ENCODE measurements at regions not wholly inside any gene's neighbourhood (a gene's known extent, or its start where the extent isn't known, plus 50 kb on each side); places are given as distances from the start of the nearest gene placed in this dataset.

- TF ChIP-seq OVOL3 (tag by site-specific recombination; IDR thresholded peaks at IDR 0.05) (no peak), ZNF830 (tag by site-specific recombination; IDR thresholded peaks at IDR 0.05; ENCODE audit: low read depth) (no peak), ZSCAN4 (tag by site-specific recombination; IDR thresholded peaks at IDR 0.05) (no peak), ZNF146 (tag by site-specific recombination; IDR thresholded peaks at IDR 0.05) (no peak), CTCF (tag by site-specific recombination; IDR thresholded peaks at IDR 0.05) (no peak), ZSCAN5A (tag by site-specific recombination; IDR thresholded peaks at IDR 0.05) (no peak)
These were observed 170.7 kb upstream of the PREP start for GRCh38 chr6:105573556-105573955.
